Osteoblast (primary cell): ENCODE measurements at regions not wholly inside any gene's neighbourhood (a gene's known extent, or its start where the extent isn't known, plus 50 kb on each side); places are given as distances from the start of the nearest gene placed in this dataset.

Source experiments
- DNase-seq: peaks from one replicate; pipeline ENCODE4 v3.0.0; 2011; ENCODE audit warnings: low spot score, mixed read lengths; ENCODE audit not compliant: insufficient read length; ENCODE audit errors: missing footprints
- H2AFZ ChIP-seq: 2 replicates; pipeline ENCODE4 v1.6.0; 2011; ENCODE audit warnings: mild to moderate bottlenecking, low read length
- H3K27ac ChIP-seq: 2 replicates; pipeline ENCODE4 v1.5.1; 2011; ENCODE audit warnings: mild to moderate bottlenecking, low read depth, low read length, moderate library complexity
- H3K27me3 ChIP-seq: 2 replicates; pipeline ENCODE4 v1.6.0; 2012; ENCODE audit warnings: mild to moderate bottlenecking, control low read depth, inconsistent platforms, low read length, moderate library complexity; ENCODE audit not compliant: insufficient read depth
- H3K36me3 ChIP-seq: 2 replicates; pipeline ENCODE4 v1.5.1; 2011; ENCODE audit warnings: mild to moderate bottlenecking, low read length, control low read depth, moderate library complexity; ENCODE audit not compliant: insufficient read depth
- H3K4me1 ChIP-seq: 2 replicates; pipeline ENCODE4 v1.5.1; 2011; ENCODE audit warnings: mild to moderate bottlenecking, low read length, control low read depth, moderate library complexity; ENCODE audit not compliant: insufficient read depth
- H3K4me2 ChIP-seq: 2 replicates; pipeline ENCODE4 v1.6.0; 2011; ENCODE audit warnings: mild to moderate bottlenecking, low read length; ENCODE audit not compliant: insufficient read depth
- H3K4me3 ChIP-seq: fragments of 200-600 bp; sonication (generic); 3 replicates; pipeline ENCODE4 v1.5.1; 2012; ENCODE audit warnings: mild to moderate bottlenecking, low read length, inconsistent platforms; ENCODE audit not compliant: insufficient read depth
- H3K79me2 ChIP-seq: 2 replicates; pipeline ENCODE4 v1.6.0; 2012; ENCODE audit warnings: mild to moderate bottlenecking, low read length, control low read depth, inconsistent platforms; ENCODE audit not compliant: insufficient read depth
- H3K9me3 ChIP-seq: 2 replicates; pipeline ENCODE4 v1.5.1; 2011; ENCODE audit warnings: low read depth, low read length, control low read depth
- H4K20me1 ChIP-seq: 2 replicates; pipeline ENCODE4 v1.6.0; 2012; ENCODE audit warnings: mild to moderate bottlenecking, low read length, control low read depth; ENCODE audit not compliant: insufficient read depth
- CTCF ChIP-seq: IDR thresholded peaks from 2 replicates; pipeline ENCODE4 v1.5.1; 2011; ENCODE audit warnings: mild to moderate bottlenecking, low read depth, low read length, moderate library complexity; ENCODE audit errors: extremely low read depth

- Histone ChIP-seq H3K27ac (no peak overlapping the region), H3K4me2 (no peak overlapping the region), H2AFZ (no peak overlapping the region), H3K9me3 (no peaks in the 10 kb centered on the region), H3K36me3 (no peaks in the 10 kb centered on the region), H3K4me1 (no peaks in the 10 kb centered on the region), H3K4me3 (no peak overlapping the region), H4K20me1 (no peaks in the 10 kb centered on the region), H3K27me3 (no peaks in the 10 kb centered on the region), H3K79me2 (no peaks in the 10 kb centered on the region)
- TF ChIP-seq CTCF, result no peak
- DNase-seq, result no peak
Measured at GRCh38 chr4:125843947-125844346, 529.2 kb downstream of the FAT4 start.

- DNase-seq, result peak; percentile 8
- no peaks in the 10 kb centered on the region for H3K27me3 ChIP-seq
- H3K4me3 ChIP-seq, result no peak overlapping the region
- no peaks in the 10 kb centered on the region for H3K4me1 ChIP-seq
- H3K79me2 ChIP-seq, result no peaks in the 10 kb centered on the region
- no peak for TF ChIP-seq CTCF
- H2AFZ ChIP-seq, result no peak overlapping the region
- no peaks in the 10 kb centered on the region for H3K36me3 ChIP-seq
- no peak overlapping the region for H3K27ac ChIP-seq
- H3K4me2 ChIP-seq, result no peak overlapping the region
- no peaks in the 10 kb centered on the region for H3K9me3 ChIP-seq
- no peaks in the 10 kb centered on the region for H4K20me1 ChIP-seq
Measured at GRCh38 chr4:125847518-125847917, 532.8 kb downstream of the FAT4 start.

GRCh38 chr4:125849869-125850268, 535.1 kb downstream of the FAT4 start:
- no peak for DNase-seq
- Histone ChIP-seq H3K79me2 (no peaks in the 10 kb centered on the region), H3K4me3 (no peak overlapping the region)

GRCh38 chr4:125891597-125892258, 577.0 kb downstream of the FAT4 start:
- no peak overlapping the region for H2AFZ ChIP-seq
- TF ChIP-seq CTCF, result no peak
- no peaks in the 10 kb centered on the region for H4K20me1 ChIP-seq
- H3K9me3 ChIP-seq, result no peaks in the 10 kb centered on the region
- no peaks in the 10 kb centered on the region for H3K4me1 ChIP-seq
- no peak overlapping the region for H3K27ac ChIP-seq
- H3K27me3 ChIP-seq, result no peaks in the 10 kb centered on the region
- H3K4me2 ChIP-seq, result no peak overlapping the region
- no peaks in the 10 kb centered on the region for H3K79me2 ChIP-seq
- peak; percentile 17 for DNase-seq
- no peak overlapping the region for H3K4me3 ChIP-seq
- no peaks in the 10 kb centered on the region for H3K36me3 ChIP-seq

More at GRCh38 chr4:125849869-125850268, 535.1 kb downstream of the FAT4 start:
- H2AFZ ChIP-seq, result no peak overlapping the region
- H3K27ac ChIP-seq, result no peak overlapping the region
- no peak for TF ChIP-seq CTCF
- H4K20me1 ChIP-seq, result no peaks in the 10 kb centered on the region
- no peaks in the 10 kb centered on the region for H3K9me3 ChIP-seq
- H3K27me3 ChIP-seq, result no peaks in the 10 kb centered on the region
- no peaks in the 10 kb centered on the region for H3K36me3 ChIP-seq
- no peak overlapping the region for H3K4me2 ChIP-seq
- no peaks in the 10 kb centered on the region for H3K4me1 ChIP-seq
